GM13977 (cell line): ENCODE measurements at regions not wholly inside any gene's neighbourhood (a gene's known extent, or its start where the extent isn't known, plus 50 kb on each side); places are given as distances from the start of the nearest gene placed in this dataset.

Experiments
- DNase-seq: peaks from one replicate; pipeline ENCODE4 v3.0.0; 2012; ENCODE audit warnings: low spot score
- CTCF ChIP-seq: IDR thresholded peaks from 2 replicates; pipeline ENCODE4 v1.5.1; 2012; ENCODE audit warnings: mild to moderate bottlenecking, control low read depth; ENCODE audit not compliant: insufficient read depth; ENCODE audit errors: extremely low read depth, missing control alignments
- in situ Hi-C: fragments of 300-500 bp; cut with MboI; formaldehyde crosslinking; loops from one replicate; pipeline ENCODE4 v1.12.0; 2022; ENCODE audit warnings: low sequenced_read_pairs, low pct_unique_long_range_greater_than_20kb, mixed read lengths, inconsistent platforms; ENCODE audit not compliant: unreplicated experiment

- no peak for TF ChIP-seq CTCF
- peak; percentile 34 for DNase-seq
- in situ Hi-C loops: no loop called here
These were observed 135.5 kb downstream of the SEC61B start for GRCh38 chr9:99357575-99357974.

- no peak for DNase-seq
- no peak for TF ChIP-seq CTCF
- in situ Hi-C loops: no loop called here
These were observed 136.6 kb downstream of the SEC61B start for GRCh38 chr9:99358668-99359067.

GRCh38 chr9:99359336-99359735, 137.3 kb downstream of the SEC61B start:
- no peak for DNase-seq
- TF ChIP-seq CTCF: no peak

DNA sequence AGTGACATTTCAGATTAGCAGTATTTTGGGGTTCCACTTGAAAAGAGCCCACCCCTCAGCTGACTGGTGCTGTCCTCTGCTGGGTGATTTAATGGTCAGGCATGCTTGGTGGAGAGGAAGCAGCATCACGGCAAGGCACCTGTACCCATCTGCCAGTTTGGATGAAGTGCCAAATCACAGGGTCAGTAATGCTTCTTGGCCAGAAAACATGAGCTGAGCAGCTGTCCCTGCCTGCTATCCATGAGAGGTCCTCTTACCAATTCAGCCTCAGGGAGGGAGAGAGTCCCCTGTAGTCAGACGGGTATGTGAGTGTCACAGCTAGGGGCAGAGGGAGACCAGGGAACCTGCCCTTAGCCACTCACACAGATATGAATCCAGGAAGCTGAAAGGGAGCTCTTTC, 137.9 kb downstream of the SEC61B start:
- in situ Hi-C loops: no loop called here
- no peak for TF ChIP-seq CTCF
- DNase-seq: no peak

More at GRCh38 chr9:99359336-99359735, 137.3 kb downstream of the SEC61B start:
- in situ Hi-C loops: no loop called here

DNA sequence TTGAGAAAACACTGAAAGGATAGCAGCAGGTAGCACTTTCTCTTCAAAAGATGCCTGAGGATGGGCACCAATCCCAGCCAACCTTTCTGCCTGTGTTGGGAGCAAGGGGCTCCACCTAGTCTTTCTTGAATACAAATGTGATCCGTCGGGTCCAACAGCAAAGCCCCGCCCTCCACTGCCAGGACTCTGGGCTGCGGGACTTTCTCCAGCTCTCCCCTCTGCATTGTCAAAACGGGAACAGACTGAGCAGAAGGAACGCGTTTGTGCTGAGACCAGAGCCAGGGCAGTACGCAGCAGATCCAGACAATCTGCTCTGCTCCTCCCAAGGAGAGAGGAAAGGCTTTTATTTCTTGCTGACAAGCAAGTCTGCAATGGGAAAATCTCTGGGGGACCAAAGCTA, 139.7 kb downstream of the SEC61B start:
- TF ChIP-seq CTCF: no peak
- in situ Hi-C loops: no loop called here
- no peak for DNase-seq

DNA sequence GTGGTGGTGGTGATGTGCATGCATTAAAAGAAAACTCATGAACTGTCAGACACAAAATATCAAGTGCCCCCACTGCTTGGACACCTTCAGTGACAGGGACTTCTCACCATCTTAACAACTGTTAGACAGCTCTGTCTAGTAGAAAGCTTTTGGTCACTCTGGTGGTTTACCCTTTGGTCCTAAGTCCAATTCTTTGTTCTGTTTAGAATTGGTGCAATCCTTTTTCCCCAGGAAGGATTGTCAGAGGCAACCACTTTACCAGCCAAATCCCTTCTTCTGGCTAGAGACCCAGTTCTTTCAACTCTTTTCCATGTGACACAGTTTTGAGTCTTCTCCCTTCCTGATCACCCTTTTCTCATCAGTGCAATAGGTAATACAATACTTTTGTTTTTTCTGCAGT, 140.2 kb downstream of the SEC61B start:
- in situ Hi-C loops: no loop called here

More for the DNA sequence above, 140.2 kb downstream of the SEC61B start:
- DNase-seq: no peak
- no peak for TF ChIP-seq CTCF
